Panc1 (cell line): ENCODE measurements at regions not wholly inside any gene's neighbourhood (a gene's known extent, or its start where the extent isn't known, plus 50 kb on each side); places are given as distances from the start of the nearest gene placed in this dataset.

Experiments
- ATAC-seq: fragments of 200-7000 bp; cut with Tn5 transposase; 2 replicates; pipeline ENCODE4 v1.9.1; 2020; ENCODE audit warnings: mild to moderate bottlenecking, moderate library complexity
- BruUV-seq: library from RNA; stranded (reverse); fragments of 400-500 nt; replicated peaks from 2 replicates; lab custom pipeline; 2021; lab: Mats Ljungman, UMichigan
- CTCF ChIA-PET: fragments of 300-600 bp; sonication (Branson Sonifier 250); formaldehyde crosslinking; loops from one replicate; lab custom pipeline; 2022; ENCODE audit warnings: antibody characterized with exemption; lab: Charles Lee
- POLR2A ChIA-PET: fragments of 300-600 bp; sonication (Branson Sonifier 250); formaldehyde crosslinking; loops from one replicate; lab custom pipeline; 2022; ENCODE audit warnings: antibody characterized with exemption; lab: Charles Lee
- DNase-seq: peaks from one replicate; pipeline ENCODE4 v3.0.0-alpha.2; 2010; ENCODE audit warnings: low read depth, low spot score
- H3K27ac ChIP-seq: 2 replicates; pipeline ENCODE4 v1.5.1; 2011; ENCODE audit warnings: mild to moderate bottlenecking, low read length, inconsistent platforms
- H3K27me3 ChIP-seq: fragments of 200-500 bp; sonication (Bioruptor generic); 2 replicates; pipeline ENCODE4 v1.6.0; 2014; ENCODE audit warnings: low read length, inconsistent platforms; ENCODE audit not compliant: control insufficient read depth, insufficient read depth
- H3K36me3 ChIP-seq: fragments of 200-500 bp; sonication (Bioruptor generic); 2 replicates; pipeline ENCODE4 v1.5.1; 2014; ENCODE audit warnings: inconsistent platforms, mild to moderate bottlenecking, low read length, moderate library complexity; ENCODE audit not compliant: control insufficient read depth, insufficient read depth
- H3K4me1 ChIP-seq: 2 replicates; pipeline ENCODE4 v1.5.1; 2011; ENCODE audit warnings: inconsistent platforms, mild to moderate bottlenecking, low read length, moderate library complexity; ENCODE audit not compliant: control insufficient read depth, insufficient read depth
- H3K4me3 ChIP-seq, 2 experiments: 2 replicates each; pipeline ENCODE4 v1.5.1; 2011 to 2012; ENCODE audit warnings: low read depth in 2 of 2, low read length in 2 of 2, mild to moderate bottlenecking in 2 of 2, inconsistent platforms in 1 of 2, moderate library complexity in 1 of 2
- H3K9me3 ChIP-seq: fragments of 200-500 bp; sonication (Bioruptor generic); 2 replicates; pipeline ENCODE4 v1.5.1; 2014; ENCODE audit warnings: low read depth, mild to moderate bottlenecking, inconsistent platforms, low read length, moderate library complexity; ENCODE audit not compliant: control insufficient read depth, insufficient read depth
- POLR2AphosphoS5 ChIP-seq: IDR thresholded peaks from 2 replicates; pipeline ENCODE4 v1.6.1; 2012; ENCODE audit warnings: mild to moderate bottlenecking, low read depth, low read length, moderate library complexity
- SIN3A ChIP-seq: IDR thresholded peaks from 2 replicates; pipeline ENCODE4 v1.6.1; 2012; ENCODE audit warnings: low read depth, mild to moderate bottlenecking, low read length, moderate library complexity, borderline replicate concordance; ENCODE audit not compliant: insufficient read depth
- TCF7L2 ChIP-seq: IDR thresholded peaks from 2 replicates; pipeline ENCODE4 v1.6.1; 2011; ENCODE audit warnings: mild to moderate bottlenecking, low read depth, low read length, inconsistent platforms
- in situ Hi-C: cut with HindIII; loops from 2 replicates; pipeline ENCODE4 v1.10.0; 2016; ENCODE audit warnings: low sequenced_read_pairs, low pct_unique_long_range_greater_than_20kb
- intact Hi-C: fragments of 100-400 bp; cut with micrococcal nuclease; formaldehyde crosslinking; loops from one replicate; pipeline ENCODE4 v1.10.0; 2022; ENCODE audit not compliant: unreplicated experiment
- TF ChIP-seq, protein P1 (sequence below), 2 experiments: IDR thresholded peaks; 2 replicates each; pipeline ENCODE4 v1.6.1; 2011 to 2012; ENCODE audit warnings: low read depth in 2 of 2, control low read depth in 1 of 2, low read length in 1 of 2, mild to moderate bottlenecking in 1 of 2, moderate library complexity in 1 of 2; ENCODE audit not compliant: insufficient read depth in 1 of 2
- TF ChIP-seq, protein P2 (sequence below): fragments of 450-650 bp; IDR thresholded peaks from 2 replicates; pipeline ENCODE4 v1.5.1; 2017; ENCODE audit warnings: mild to moderate bottlenecking

DNA sequence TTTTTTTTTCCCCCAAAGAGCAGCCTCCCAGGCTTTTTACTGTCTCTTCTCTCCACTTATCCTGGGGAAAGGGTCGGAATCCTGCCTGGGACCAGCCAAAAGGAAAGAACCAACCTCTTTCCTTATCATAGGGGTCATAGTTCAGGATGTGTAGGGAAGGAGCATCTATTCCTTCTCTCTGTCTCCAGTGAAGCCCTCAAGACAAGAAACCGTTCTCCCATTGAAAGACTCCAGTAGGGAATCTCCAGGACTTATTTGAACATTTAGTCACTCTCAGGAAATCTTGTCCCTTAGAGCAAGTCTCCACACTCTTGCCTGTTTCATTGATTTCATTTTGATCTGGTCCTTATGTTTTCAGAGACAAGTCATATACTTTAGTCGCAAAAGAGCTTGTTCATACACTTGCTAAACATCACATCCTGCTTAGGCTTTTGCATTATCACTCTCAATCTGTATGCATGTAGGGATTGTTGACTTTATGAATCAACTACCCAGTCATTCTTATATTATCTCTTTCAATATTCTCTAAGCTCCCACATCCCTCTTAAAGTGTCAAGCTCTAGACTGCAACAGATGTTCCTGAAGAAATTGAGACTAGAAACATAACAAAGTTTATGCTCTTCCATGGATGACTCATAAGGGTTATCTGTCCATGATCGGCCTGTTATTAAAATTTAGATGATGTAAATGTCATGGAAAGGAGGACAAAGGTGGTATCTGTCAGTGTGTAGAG, 116.2 kb upstream of the ST6GAL2 start:
- ATAC-seq (no peak), DNase-seq (peak; percentile 69)
- H3K27me3 ChIP-seq = no peaks in the 10 kb centered on the region
- in situ Hi-C loops = no loop called here
- no peak overlapping the region for H3K4me3 ChIP-seq
- CTCF ChIA-PET = no interaction called here
- BruUV-seq = no TSS peak
- H3K4me1 ChIP-seq = no peaks in the 10 kb centered on the region
- POLR2A ChIA-PET = no interaction called here
- no peak overlapping the region for H3K27ac ChIP-seq
- no peaks in the 10 kb centered on the region for H3K9me3 ChIP-seq
- TF ChIP-seq TCF7L2 (no peak), SIN3A (no peak), POLR2AphosphoS5 (no peak)
- TF ChIP-seq, protein P1, sequence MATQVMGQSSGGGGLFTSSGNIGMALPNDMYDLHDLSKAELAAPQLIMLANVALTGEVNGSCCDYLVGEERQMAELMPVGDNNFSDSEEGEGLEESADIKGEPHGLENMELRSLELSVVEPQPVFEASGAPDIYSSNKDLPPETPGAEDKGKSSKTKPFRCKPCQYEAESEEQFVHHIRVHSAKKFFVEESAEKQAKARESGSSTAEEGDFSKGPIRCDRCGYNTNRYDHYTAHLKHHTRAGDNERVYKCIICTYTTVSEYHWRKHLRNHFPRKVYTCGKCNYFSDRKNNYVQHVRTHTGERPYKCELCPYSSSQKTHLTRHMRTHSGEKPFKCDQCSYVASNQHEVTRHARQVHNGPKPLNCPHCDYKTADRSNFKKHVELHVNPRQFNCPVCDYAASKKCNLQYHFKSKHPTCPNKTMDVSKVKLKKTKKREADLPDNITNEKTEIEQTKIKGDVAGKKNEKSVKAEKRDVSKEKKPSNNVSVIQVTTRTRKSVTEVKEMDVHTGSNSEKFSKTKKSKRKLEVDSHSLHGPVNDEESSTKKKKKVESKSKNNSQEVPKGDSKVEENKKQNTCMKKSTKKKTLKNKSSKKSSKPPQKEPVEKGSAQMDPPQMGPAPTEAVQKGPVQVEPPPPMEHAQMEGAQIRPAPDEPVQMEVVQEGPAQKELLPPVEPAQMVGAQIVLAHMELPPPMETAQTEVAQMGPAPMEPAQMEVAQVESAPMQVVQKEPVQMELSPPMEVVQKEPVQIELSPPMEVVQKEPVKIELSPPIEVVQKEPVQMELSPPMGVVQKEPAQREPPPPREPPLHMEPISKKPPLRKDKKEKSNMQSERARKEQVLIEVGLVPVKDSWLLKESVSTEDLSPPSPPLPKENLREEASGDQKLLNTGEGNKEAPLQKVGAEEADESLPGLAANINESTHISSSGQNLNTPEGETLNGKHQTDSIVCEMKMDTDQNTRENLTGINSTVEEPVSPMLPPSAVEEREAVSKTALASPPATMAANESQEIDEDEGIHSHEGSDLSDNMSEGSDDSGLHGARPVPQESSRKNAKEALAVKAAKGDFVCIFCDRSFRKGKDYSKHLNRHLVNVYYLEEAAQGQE (IDR thresholded peaks at IDR 0.05; ENCODE audit: insufficient read depth in 1 of 2, low read depth in 2 of 2, low read length in 1 of 2) = no peak
- TF ChIP-seq, protein P2, sequence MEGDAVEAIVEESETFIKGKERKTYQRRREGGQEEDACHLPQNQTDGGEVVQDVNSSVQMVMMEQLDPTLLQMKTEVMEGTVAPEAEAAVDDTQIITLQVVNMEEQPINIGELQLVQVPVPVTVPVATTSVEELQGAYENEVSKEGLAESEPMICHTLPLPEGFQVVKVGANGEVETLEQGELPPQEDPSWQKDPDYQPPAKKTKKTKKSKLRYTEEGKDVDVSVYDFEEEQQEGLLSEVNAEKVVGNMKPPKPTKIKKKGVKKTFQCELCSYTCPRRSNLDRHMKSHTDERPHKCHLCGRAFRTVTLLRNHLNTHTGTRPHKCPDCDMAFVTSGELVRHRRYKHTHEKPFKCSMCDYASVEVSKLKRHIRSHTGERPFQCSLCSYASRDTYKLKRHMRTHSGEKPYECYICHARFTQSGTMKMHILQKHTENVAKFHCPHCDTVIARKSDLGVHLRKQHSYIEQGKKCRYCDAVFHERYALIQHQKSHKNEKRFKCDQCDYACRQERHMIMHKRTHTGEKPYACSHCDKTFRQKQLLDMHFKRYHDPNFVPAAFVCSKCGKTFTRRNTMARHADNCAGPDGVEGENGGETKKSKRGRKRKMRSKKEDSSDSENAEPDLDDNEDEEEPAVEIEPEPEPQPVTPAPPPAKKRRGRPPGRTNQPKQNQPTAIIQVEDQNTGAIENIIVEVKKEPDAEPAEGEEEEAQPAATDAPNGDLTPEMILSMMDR = no peak
- intact Hi-C loops = no loop called here
- no peaks in the 10 kb centered on the region for H3K36me3 ChIP-seq

DNA sequence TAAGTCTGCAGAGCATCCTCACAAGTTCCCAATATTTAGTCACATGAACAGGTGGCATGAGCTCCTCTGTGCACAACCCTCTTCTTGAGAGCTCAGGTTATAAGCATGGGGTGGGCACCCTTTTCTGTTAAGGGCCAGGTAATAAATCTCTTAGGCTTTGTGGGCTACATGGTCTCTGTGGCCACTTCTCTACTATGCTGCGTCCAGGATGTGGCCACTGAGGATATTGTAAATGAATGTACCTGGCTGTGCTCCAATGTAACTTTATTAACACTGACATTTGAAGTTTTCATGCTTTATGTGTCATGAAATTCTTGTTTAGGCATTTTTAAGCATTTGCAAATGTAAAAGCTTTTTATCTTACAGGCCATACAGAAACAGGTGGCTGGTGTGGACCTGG, 116.8 kb upstream of the ST6GAL2 start:
- Histone ChIP-seq H3K27ac (no peak overlapping the region), H3K4me3 (no peak overlapping the region), H3K36me3 (no peaks in the 10 kb centered on the region), H3K4me1 (no peaks in the 10 kb centered on the region), H3K9me3 (no peaks in the 10 kb centered on the region), H3K27me3 (no peaks in the 10 kb centered on the region)
- ChIA-PET CTCF (no interaction called here), POLR2A (no interaction called here)
- no peak for ATAC-seq
- TF ChIP-seq POLR2AphosphoS5 = no peak
- TF ChIP-seq, protein P2 = no peak
- TF ChIP-seq, protein P1 (IDR thresholded peaks at IDR 0.05; ENCODE audit: insufficient read depth in 1 of 2, low read depth in 2 of 2, low read length in 1 of 2) = no peak
- TF ChIP-seq TCF7L2 = no peak
- no peak for TF ChIP-seq SIN3A
- no peak for DNase-seq
- intact Hi-C loops (no loop called here), in situ Hi-C loops (no loop called here)
- no TSS peak for BruUV-seq
